ENCODE measurements at regions not wholly inside any gene's neighbourhood (a gene's known extent, or its start where the extent isn't known, plus 50 kb on each side); places are given as distances from the start of the nearest gene placed in this dataset.

GRCh38 chr15:81901319-81901718 is 144.5 kb downstream of the MEX3B start:
- H3K36me3 ChIP-seq (ENCODE audit: insufficient read depth, low read length), result no peaks in the 10 kb centered on the region
- H3K9me3 ChIP-seq (ENCODE audit: low read depth, low read length), result no peaks in the 10 kb centered on the region
- no peak overlapping the region for H3K4me3 ChIP-seq
- no peak for DNase-seq (ENCODE audit: low read depth, low spot score)
- TF ChIP-seq FOXP2 (optimal IDR thresholded peaks at IDR 0.05; ENCODE audit: control extremely low read depth, extremely low read length, insufficient read depth) (no peak), POLR2AphosphoS5 (IDR thresholded peaks at IDR 0.05; ENCODE audit: borderline replicate concordance, low read depth, low read length) (no peak), EZH2 (IDR thresholded peaks at IDR 0.05) (no peak)
- H3K27ac ChIP-seq, result no peak overlapping the region
- no peak overlapping the region for H3K9ac ChIP-seq (ENCODE audit: insufficient read length)

- no peak for DNase-seq (ENCODE audit: low read depth, low spot score)
- no peak overlapping the region for H3K9ac ChIP-seq (ENCODE audit: insufficient read length)
- no peak overlapping the region for H3K4me3 ChIP-seq
- H3K27ac ChIP-seq, result no peak overlapping the region
- TF ChIP-seq FOXP2 (optimal IDR thresholded peaks at IDR 0.05; ENCODE audit: control extremely low read depth, extremely low read length, insufficient read depth) (no peak), EZH2 (IDR thresholded peaks at IDR 0.05) (no peak), POLR2AphosphoS5 (IDR thresholded peaks at IDR 0.05; ENCODE audit: borderline replicate concordance, low read depth, low read length) (no peak)
- no peaks in the 10 kb centered on the region for H3K9me3 ChIP-seq (ENCODE audit: low read depth, low read length)
- H3K36me3 ChIP-seq (ENCODE audit: insufficient read depth, low read length), result no peaks in the 10 kb centered on the region
Observed at GRCh38 chr15:81899730-81900129, 146.1 kb downstream of the MEX3B start.

- no peaks in the 10 kb centered on the region for H3K9me3 ChIP-seq (ENCODE audit: low read depth, low read length)
- no peak for DNase-seq (ENCODE audit: low read depth, low spot score)
- H3K4me3 ChIP-seq, result no peak overlapping the region
- no peak overlapping the region for H3K27ac ChIP-seq
- H3K36me3 ChIP-seq (ENCODE audit: insufficient read depth, low read length), result no peaks in the 10 kb centered on the region
- H3K9ac ChIP-seq (ENCODE audit: insufficient read length), result no peak overlapping the region
- TF ChIP-seq POLR2AphosphoS5 (IDR thresholded peaks at IDR 0.05; ENCODE audit: borderline replicate concordance, low read depth, low read length), result no peak
- no peak for TF ChIP-seq FOXP2 (optimal IDR thresholded peaks at IDR 0.05; ENCODE audit: control extremely low read depth, extremely low read length, insufficient read depth)
- TF ChIP-seq EZH2 (IDR thresholded peaks at IDR 0.05), result no peak
Observed at GRCh38 chr15:81899024-81899423, 146.8 kb downstream of the MEX3B start.

- Histone ChIP-seq H3K27ac (no peak overlapping the region), H3K9me3 (ENCODE audit: low read depth, low read length) (no peaks in the 10 kb centered on the region), H3K36me3 (ENCODE audit: insufficient read depth, low read length) (no peaks in the 10 kb centered on the region), H3K4me3 (no peak overlapping the region), H3K9ac (ENCODE audit: insufficient read length) (no peak overlapping the region)
- no peak for TF ChIP-seq FOXP2 (optimal IDR thresholded peaks at IDR 0.05; ENCODE audit: control extremely low read depth, extremely low read length, insufficient read depth)
- no peak for TF ChIP-seq EZH2 (IDR thresholded peaks at IDR 0.05)
- TF ChIP-seq POLR2AphosphoS5 (IDR thresholded peaks at IDR 0.05; ENCODE audit: borderline replicate concordance, low read depth, low read length), result no peak
- no peak for DNase-seq (ENCODE audit: low read depth, low spot score)
Observed at GRCh38 chr15:81897057-81897677, 148.7 kb downstream of the MEX3B start.

DNA sequence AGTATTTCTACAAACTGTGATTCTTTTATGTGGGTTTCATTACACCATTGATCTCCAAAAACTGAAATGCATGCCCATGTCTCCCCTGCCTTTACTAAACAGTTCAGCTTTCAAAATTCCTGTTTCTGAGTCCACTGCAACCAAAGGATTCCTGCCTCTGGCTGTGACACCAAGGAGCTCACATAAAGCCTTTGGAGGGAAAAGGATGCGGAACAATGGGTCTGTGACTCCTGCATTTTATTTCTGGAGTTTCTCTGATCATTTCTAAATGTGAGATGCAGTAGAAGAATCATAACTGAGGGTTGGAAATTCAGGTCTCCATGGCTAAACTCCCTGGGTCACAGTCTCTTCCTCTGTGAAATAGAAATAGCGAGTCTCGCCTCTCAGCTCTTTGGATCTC is 149.5 kb downstream of the MEX3B start:
- Histone ChIP-seq H3K4me3 (no peak overlapping the region), H3K36me3 (ENCODE audit: insufficient read depth, low read length) (no peaks in the 10 kb centered on the region), H3K27ac (no peak overlapping the region), H3K9ac (ENCODE audit: insufficient read length) (no peak overlapping the region), H3K9me3 (ENCODE audit: low read depth, low read length) (no peaks in the 10 kb centered on the region)
- no peak for TF ChIP-seq EZH2 (IDR thresholded peaks at IDR 0.05)
- no peak for TF ChIP-seq POLR2AphosphoS5 (IDR thresholded peaks at IDR 0.05; ENCODE audit: borderline replicate concordance, low read depth, low read length)
- TF ChIP-seq FOXP2 (optimal IDR thresholded peaks at IDR 0.05; ENCODE audit: control extremely low read depth, extremely low read length, insufficient read depth), result no peak
- DNase-seq (ENCODE audit: low read depth, low spot score), result no peak

DNA sequence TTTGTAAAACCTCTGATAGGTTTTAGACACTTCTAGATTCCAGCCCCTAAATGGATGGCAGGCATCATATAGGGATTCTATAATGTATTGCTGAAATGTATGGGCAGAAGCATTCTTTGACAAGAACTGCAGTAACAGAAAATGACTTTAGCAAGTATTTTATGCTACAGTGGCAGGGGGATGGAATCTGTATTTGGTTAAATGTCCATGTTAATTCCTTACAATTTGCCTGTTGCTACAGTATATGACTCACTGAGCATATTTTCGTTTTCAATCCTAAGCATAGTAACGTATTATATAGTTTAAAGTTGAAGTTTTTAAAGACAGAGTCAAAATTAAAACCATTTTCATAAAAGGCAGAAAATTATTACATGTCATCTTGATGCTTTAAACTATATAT is 150.1 kb downstream of the MEX3B start:
- H3K9ac ChIP-seq (ENCODE audit: insufficient read length), result no peak overlapping the region
- H3K9me3 ChIP-seq (ENCODE audit: low read depth, low read length), result no peaks in the 10 kb centered on the region
- H3K36me3 ChIP-seq (ENCODE audit: insufficient read depth, low read length), result no peaks in the 10 kb centered on the region
- DNase-seq (ENCODE audit: low read depth, low spot score), result no peak
- no peak overlapping the region for H3K27ac ChIP-seq
- no peak overlapping the region for H3K4me3 ChIP-seq
- no peak for TF ChIP-seq POLR2AphosphoS5 (IDR thresholded peaks at IDR 0.05; ENCODE audit: borderline replicate concordance, low read depth, low read length)
- TF ChIP-seq EZH2 (IDR thresholded peaks at IDR 0.05), result no peak
- TF ChIP-seq FOXP2 (optimal IDR thresholded peaks at IDR 0.05; ENCODE audit: control extremely low read depth, extremely low read length, insufficient read depth), result no peak

DNA sequence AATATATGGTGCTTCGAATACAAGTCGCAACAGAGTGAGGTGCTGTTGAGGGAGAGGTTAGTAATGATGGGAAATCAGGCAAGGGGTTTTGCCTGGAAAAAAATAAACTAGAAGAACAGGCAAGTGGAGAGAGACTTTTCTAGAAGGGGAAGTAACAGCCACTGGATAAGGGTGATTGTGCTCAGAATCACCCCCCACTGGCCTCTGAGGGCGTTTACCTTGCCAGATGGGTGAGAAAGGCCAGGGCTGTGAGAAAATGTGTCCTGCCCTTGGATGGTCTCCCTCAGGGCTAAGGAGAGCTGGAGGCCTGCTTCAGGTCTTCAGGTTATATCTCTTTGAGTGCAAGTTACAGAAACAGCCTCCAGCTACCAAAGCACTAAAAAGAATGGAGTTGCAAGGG is 151.8 kb downstream of the MEX3B start:
- no peak overlapping the region for H3K27ac ChIP-seq
- no peaks in the 10 kb centered on the region for H3K36me3 ChIP-seq (ENCODE audit: insufficient read depth, low read length)
- H3K9me3 ChIP-seq (ENCODE audit: low read depth, low read length), result no peaks in the 10 kb centered on the region
- H3K9ac ChIP-seq (ENCODE audit: insufficient read length), result no peak overlapping the region
- no peak overlapping the region for H3K4me3 ChIP-seq
- DNase-seq (ENCODE audit: low read depth, low spot score), result no peak
- TF ChIP-seq EZH2 (IDR thresholded peaks at IDR 0.05), result no peak

- Histone ChIP-seq H3K4me3 (no peak overlapping the region), H3K9me3 (ENCODE audit: low read depth, low read length) (no peaks in the 10 kb centered on the region), H3K27ac (no peak overlapping the region), H3K36me3 (ENCODE audit: insufficient read depth, low read length) (no peaks in the 10 kb centered on the region), H3K9ac (ENCODE audit: insufficient read length) (no peak overlapping the region)
- TF ChIP-seq FOXP2 (optimal IDR thresholded peaks at IDR 0.05; ENCODE audit: control extremely low read depth, extremely low read length, insufficient read depth), result no peak
- TF ChIP-seq POLR2AphosphoS5 (IDR thresholded peaks at IDR 0.05; ENCODE audit: borderline replicate concordance, low read depth, low read length), result no peak
- no peak for TF ChIP-seq EZH2 (IDR thresholded peaks at IDR 0.05)
- no peak for DNase-seq (ENCODE audit: low read depth, low spot score)
Observed at GRCh38 chr15:81893182-81893835, 152.5 kb downstream of the MEX3B start.

GRCh38 chr15:81890496-81890895 is 155.3 kb downstream of the MEX3B start:
- no peak overlapping the region for H3K27ac ChIP-seq
- no peak for TF ChIP-seq EZH2 (IDR thresholded peaks at IDR 0.05)
- no peak for TF ChIP-seq FOXP2 (optimal IDR thresholded peaks at IDR 0.05; ENCODE audit: control extremely low read depth, extremely low read length, insufficient read depth)
- no peak for TF ChIP-seq POLR2AphosphoS5 (IDR thresholded peaks at IDR 0.05; ENCODE audit: borderline replicate concordance, low read depth, low read length)
- no peaks in the 10 kb centered on the region for H3K9me3 ChIP-seq (ENCODE audit: low read depth, low read length)
- H3K4me3 ChIP-seq, result no peak overlapping the region
- no peaks in the 10 kb centered on the region for H3K36me3 ChIP-seq (ENCODE audit: insufficient read depth, low read length)
- H3K9ac ChIP-seq (ENCODE audit: insufficient read length), result no peak overlapping the region
- no peak for DNase-seq (ENCODE audit: low read depth, low spot score)

All from SK-N-MC (cell line).